B cell (primary cell): ENCODE measurements at regions not wholly inside any gene's neighbourhood (a gene's known extent, or its start where the extent isn't known, plus 50 kb on each side); places are given as distances from the start of the nearest gene placed in this dataset.

Source experiments
- CTCF ChIP-seq: fragments of 200-600 bp; IDR thresholded peaks from one replicate; pipeline ENCODE4 v1.8.0; 2022; ENCODE audit warnings: antibody characterized with exemption, mild to moderate bottlenecking
- EZH2 ChIP-seq: IDR thresholded peaks from 2 replicates; pipeline ENCODE4 v1.6.1; 2012; ENCODE audit warnings: borderline replicate concordance, low read depth, mild to moderate bottlenecking, moderate library complexity, low read length; ENCODE audit not compliant: insufficient read depth, poor library complexity, severe bottlenecking

GRCh38 chr4:119729835-119730670 lies 101.4 kb upstream of the PDE5A start:
- TF ChIP-seq CTCF (no peak), EZH2 (no peak)
